ENCODE measurements at regions not wholly inside any gene's neighbourhood (a gene's known extent, or its start where the extent isn't known, plus 50 kb on each side); places are given as distances from the start of the nearest gene placed in this dataset.

- TF ChIP-seq POLR2A (IDR thresholded peaks at IDR 0.05; ENCODE audit: low read depth, low read length) (no peak), CTCF (conservative IDR thresholded peaks at IDR 0.05; ENCODE audit: low read depth, low read length) (no peak), RFX5 (IDR thresholded peaks at IDR 0.05; ENCODE audit: low read depth, low read length) (no peak), MXI1 (IDR thresholded peaks at IDR 0.05; ENCODE audit: borderline replicate concordance, low read depth, low read length) (no peak), NFE2L2 (IDR thresholded peaks at IDR 0.05; ENCODE audit: low read depth, low read length) (no peak), CEBPB (IDR thresholded peaks at IDR 0.05; ENCODE audit: low read depth, low read length) (no peak), MAZ (IDR thresholded peaks at IDR 0.05; ENCODE audit: borderline replicate concordance, low read depth, low read length) (no peak), RAD21 (IDR thresholded peaks at IDR 0.05; ENCODE audit: low read length) (no peak), USF2 (IDR thresholded peaks at IDR 0.05; ENCODE audit: low read depth, low read length) (no peak), RCOR1 (IDR thresholded peaks at IDR 0.05; ENCODE audit: insufficient replicate concordance, low read length) (no peak)
Measured at GRCh38 chr3:72179107-72179464, 394.1 kb upstream of the PROK2 start.

Data from IMR-90 (cell line).